GM18868 (cell line): ENCODE measurements at regions not wholly inside any gene's neighbourhood (a gene's known extent, or its start where the extent isn't known, plus 50 kb on each side); places are given as distances from the start of the nearest gene placed in this dataset.

ENCODE experiments used
- ATAC-seq: cut with Tn5 transposase; IDR thresholded peaks from one replicate; pipeline ENCODE4 v1.9.1; 2021; ENCODE audit warnings: mild to moderate bottlenecking, moderate library complexity; ENCODE audit not compliant: unreplicated experiment

DNA sequence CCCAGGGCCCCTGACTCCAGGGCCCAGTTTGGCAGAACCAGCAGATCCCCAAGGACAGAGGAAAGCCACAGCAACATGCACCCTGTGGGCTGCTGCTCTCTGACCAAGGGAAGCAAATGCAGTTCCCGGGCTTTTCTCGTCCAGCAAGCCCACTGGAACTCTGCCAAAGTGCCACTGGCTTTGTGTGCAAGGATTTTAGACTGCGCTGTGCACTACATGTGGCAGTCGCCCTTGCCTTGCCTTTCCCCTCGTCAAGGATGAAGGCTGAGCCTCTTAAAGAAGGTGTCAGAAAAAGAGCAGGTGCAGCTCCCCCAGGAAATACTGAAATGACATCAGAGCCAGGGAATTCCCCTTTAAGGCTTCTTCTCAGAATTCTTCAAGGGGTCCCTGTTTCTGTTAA lies 199.2 kb downstream of the TFCP2L1 start:
- ATAC-seq = peak; percentile 40

DNA sequence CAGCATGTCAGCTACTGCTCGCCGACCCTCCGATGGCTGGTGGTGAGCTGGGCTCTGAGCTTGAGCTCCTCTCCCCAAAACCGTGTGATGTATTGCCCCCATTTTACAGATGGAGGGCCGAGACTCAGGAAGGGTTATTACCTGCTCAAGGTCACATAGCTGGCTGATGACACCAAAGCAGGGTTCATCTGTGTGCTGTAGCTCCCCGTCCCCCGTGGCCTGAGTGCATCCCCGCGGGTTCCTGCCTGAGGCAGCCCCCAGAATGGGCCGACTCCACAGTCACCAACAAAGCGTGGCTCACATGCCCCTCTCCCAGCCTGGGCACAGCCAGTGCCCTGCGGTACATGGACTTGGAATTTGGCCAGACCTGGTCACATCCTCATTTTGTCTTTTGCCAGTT lies 198.6 kb downstream of the TFCP2L1 start:
- ATAC-seq = no peak

DNA sequence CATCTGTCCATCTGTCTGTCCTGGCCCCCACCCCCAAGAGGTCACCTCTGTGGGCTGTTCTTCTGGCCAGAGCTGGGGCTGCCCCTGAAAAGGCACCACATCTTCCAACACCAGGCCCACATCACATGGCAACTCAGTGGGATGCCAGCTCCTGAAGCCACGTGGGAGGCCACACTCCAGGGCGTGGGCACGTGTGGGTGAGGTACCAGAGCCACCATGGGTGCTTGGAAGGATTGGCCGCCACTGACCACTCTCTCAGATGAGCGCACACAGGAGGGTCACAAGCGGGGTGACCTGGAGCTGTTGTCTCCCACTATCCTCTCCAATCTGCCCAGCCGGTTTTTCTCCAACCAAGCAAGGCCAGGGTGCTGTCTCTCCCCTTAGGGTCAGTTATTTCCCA lies 197.9 kb downstream of the TFCP2L1 start:
- ATAC-seq = no peak

DNA sequence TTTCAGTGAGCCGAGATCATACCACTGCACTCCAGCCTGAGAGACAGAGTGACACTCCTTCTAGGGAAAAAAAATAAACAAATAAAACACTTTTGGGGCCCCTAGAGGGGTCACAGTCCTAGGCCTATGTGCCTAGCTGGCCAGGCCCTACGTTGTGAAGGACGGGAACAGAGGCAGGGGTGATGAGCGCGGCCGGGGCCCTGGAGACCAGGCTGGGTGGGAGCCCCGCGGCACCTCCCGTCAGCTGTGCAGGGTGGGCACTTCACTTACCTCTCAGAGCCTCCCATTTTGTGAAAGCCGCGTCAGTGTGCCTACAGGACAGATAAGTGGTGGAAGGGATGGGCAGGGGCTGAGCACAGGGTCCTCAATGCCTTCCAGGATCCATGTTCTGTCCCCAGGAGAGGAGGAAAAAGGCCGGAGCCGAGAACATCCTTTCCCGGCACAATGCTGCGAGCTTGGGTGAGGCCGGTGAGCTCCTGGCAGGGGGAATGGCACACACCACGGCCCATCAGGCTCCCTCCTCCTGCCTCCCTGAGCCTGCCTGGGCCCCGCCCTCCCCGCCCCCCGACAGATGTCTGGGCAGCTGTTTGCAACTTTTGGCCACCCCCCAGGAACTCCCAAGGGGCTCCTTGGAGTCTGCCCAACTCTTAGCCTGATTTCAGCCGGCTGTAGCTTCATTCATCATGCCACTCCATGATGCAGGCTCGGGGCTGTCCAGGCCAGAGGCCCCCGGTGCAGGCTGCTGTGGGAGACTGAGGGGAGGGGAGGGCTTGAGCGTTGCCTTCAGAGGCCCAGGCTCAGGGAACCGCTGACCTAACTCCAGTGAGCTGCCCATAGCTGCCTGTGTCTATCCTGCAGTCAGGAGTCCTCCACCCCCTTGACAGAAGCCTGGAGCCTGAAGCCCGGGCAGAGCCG lies 196.5 kb downstream of the TFCP2L1 start:
- ATAC-seq = no peak

DNA sequence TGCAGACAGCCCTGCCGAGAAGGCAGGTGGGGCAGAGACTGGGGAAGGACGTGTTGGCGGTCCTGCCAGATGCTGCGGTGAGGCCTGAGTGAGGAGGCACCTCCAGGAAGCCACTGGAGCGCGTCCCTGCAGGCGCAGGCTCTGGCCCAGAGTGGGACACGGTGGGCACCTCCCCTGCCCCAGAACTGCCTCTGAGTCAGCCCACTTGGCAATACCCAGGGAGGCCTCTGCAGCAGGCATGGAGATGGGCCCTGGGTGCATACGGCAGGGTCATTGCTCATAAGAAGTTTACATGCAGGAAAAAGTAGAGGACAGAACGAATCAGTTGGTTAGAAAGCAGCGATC lies 195.9 kb downstream of the TFCP2L1 start:
- no peak for ATAC-seq

DNA sequence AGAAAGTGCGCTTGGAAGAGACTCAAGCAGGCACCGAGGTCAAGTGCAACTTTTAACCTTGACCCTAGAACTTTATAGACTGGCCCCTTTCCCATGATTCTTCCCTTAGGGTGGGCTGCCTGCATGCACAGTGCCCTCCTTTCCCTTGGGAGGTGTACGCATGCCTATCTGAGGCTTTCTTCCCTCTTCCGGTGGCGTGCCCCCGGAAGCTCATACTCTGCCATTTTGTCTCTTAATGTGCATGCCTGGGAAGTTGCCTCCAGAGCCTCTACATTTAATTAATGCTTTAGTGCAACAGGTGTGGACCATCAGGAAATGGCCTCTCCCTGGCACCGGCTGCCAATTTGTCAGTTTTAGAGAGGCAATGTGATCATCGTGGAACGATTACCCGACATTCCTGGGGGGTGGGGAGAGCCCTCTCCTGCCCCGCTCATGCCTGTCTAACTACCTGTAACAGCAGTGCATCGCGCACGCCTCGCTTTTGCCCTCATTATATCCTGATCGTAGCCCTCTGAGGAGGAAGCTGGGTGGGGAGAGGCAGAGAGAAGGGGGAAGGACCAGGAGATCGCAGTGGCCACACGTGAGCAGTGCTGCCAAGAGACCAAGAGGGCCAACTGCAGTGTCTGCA lies 194.8 kb downstream of the TFCP2L1 start:
- ATAC-seq = no peak

DNA sequence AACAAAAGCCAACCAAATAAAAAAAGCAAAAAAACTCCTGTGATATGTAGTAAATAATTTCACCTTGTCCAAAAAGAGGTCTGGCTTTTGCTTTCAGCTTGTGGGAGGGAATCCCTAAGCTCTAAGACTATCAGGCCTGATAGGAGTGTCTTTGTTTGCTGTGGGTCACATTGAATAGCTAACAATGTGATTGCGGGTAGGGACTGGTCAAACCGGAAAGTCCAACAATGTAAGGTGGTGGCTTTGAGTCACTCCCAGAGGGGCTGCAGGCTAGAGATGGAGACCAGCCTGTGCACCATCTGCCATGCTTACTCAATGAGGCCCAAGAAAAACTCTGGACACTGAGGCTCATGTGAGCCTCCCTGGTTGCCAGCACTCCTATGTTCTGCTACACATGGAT lies 192.9 kb downstream of the TFCP2L1 start:
- ATAC-seq = no peak

DNA sequence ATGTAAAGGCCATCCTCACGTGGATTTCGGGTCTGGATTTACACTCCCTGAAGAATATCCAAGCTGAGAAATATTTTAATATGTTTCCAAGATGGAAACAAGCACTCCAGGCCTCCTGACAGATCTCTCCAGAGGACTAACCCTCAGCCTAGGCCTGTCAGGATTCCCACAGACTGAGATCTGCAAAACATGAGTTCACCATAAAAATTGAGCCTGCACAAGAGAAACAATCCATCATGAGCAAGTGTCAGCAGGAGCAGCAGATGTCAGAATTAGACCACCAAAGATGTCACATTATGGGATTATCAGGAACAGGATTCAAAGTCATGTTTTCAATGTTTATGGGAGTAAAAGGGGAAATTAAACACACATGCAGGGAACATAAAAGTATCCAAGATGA lies 191.3 kb downstream of the TFCP2L1 start:
- ATAC-seq = no peak

DNA sequence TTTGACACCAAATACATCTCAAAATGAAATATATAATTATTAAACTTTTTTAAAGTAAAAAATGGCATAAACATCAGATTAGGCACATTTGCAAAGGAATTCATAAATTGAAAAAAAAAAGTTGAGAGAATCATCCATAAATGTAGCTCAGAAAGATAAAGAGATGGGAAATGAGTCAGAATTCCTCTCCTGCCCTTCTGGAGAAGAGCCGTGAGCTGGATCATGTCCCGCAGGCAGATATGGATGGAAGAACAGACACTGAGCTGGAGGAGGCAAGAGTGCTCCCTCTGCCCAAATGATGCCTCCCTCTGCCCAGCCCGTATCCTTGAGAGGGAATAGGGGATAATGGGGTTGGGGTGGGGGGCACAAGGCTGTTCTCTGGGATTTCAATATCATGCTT lies 190.9 kb downstream of the TFCP2L1 start:
- no peak for ATAC-seq

DNA sequence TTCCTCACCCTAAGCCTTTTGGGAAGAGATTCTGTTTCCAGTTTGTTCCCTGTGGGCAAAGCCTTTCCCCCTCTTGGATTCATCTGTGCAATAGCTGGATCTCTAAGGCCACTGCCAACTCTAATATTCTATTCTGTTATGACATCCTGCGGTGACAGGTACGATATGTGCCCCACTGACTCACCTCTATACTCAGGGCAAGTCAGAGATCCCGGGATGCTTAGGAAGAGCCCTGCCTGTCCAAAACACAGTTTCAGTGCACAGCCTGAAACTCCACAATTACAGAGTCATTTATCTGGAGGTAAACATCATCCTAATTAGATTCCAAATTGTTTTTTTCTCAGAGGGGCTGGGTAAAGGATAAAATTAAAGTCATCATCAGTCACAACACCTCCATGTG lies 190.2 kb downstream of the TFCP2L1 start:
- ATAC-seq = no peak

DNA sequence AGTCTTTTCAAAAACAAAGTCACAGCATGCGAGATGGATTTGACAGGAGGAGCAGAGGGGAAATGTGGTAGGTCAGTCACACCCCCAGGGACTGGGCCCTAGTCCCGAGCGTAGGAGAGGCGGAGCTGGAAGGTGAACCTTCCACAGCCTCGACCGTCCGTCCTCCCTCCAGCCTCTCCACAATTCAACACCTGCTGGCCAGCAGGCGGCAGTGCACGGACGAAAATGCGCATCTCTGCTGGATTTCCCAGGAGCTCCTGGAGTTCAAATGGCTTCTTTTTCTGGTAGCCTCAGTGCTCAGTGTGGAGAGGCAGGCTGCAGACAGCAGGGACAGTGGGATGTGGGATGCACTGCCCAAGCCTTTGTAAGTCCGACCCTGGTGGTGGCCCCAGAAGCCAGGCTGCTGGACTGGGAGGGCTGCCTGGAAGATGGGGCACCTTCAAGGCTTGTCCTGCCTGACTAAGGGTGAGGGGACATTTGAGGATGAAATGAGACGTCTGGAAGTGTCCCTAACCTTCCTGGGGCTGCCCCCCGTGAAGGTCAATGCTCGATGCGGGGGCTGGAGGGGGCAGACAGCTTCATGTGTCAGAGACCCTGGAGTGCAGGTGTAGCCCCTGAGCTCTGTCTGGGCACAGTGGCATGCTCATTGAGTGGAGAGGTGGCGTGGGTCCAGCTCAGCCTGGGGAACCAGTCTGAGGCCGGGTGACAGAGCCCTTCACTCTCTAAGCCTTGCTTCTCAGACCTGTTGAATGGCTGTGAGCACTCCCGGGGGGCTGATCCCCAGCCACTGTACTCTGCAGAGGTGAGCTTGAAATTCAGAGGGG lies 189.5 kb downstream of the TFCP2L1 start:
- ATAC-seq = peak; percentile 52

DNA sequence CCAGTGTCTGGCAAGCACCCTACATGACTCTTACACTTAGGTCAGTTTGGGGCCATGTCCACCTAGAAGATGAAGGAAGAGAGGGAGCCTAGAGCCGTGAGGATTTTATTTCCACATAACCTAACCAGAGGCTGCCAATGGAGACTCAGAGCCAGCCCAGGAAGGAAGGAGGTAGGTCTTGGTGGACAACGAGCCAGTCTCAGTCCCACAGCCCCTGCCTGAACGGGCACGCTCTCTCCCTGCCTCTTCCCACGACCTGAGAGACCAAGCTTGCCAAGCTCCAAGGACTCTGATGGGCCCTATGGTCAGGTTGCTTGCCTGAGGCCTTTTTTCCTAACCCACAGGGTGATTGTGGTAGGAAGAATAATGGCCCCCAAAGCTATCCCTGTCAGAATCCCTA lies 188.4 kb downstream of the TFCP2L1 start:
- ATAC-seq = no peak

DNA sequence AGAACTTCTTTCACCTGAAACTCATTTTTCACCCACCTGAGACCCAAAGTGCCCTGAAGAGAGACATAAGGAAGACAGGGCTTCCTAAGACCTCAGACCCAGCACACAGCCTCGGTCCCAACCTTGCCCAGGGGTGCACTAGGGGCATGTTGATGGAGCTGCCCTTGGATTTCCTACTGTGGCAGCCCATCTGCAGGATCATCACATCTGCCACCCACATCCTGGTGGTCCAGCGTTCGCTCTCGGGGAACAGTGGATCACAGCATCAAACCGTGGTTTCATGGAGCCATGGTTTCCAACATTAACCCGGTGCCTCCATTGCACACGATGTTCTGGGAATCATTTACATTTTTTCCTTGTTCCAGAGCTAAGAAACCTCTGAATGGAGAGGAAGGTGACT lies 186.4 kb downstream of the TFCP2L1 start:
- ATAC-seq = no peak

DNA sequence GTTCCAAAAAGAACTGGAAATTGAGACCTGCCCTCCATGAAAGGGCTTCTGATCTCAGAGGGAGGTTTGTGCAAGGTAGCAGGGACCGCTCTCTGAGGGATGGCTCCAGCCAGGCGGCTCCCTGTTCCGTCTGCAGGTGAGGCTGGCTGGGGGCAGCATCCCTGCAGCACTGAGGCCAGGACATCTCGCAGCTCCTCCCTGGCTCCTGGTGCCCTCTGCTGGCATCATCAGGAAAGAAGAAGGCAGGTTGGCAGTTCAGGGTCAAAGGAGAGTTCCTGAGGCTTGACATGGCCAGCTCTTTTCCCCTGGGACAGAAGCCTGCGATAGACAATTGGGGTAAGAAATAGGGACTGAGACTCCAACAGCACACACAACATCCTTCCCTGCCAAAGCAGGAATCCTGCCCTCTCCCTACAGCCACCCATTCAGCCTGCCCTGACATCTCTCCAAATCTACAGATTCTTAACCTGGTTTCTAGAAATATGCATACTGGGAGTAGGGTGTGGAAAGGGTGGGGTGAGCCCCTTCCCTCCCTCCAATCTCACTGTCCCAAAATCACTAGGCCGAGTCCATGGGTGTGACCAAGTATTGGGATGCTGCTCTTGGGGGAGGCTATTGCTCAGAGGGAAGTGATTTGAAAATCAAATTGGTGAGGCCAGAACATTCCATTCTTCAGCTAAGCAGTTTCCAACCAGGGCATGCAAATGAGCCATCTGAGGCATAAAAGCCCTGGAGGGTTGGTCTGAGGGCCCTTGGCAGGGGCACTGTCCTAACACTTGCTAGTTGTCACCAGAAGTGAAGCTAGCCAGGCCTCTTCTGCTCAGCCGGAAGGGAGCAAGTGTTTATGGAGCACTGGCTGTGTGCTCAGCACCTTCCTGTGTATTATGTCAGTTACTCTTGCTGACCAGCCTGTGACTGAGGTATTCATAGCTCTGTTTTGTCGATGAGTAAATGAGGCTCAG lies 185.4 kb downstream of the TFCP2L1 start:
- no peak for ATAC-seq

DNA sequence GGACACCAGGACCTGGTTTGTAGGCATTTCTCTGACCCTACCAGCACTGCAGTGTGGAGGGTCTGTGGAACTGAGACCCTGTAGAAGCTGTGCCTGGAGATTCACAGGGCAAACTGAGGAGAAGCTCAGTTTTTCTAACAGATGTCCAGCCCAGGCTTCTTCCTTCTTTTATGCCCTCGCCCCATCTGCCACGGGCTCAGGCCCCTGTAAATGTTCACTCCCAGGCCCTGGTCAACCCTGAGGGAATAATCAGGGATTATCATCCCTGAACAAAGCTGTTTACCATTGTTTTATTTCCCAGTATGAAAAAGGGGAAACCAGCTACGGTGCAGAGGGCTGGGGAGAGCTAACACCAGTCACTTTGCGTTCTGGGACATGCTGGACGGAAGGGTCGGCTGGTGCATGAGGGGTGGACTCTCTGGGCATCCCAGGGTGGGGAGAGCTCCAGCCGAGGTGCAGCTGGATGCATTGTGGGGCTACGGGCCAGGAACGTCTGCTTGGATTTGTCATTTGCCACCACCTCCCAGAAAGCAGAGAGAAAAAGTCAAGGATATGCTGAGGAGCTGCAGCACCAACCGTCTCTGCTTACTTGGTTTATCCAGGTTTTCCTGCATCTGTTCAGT lies 183.8 kb downstream of the TFCP2L1 start:
- no peak for ATAC-seq

DNA sequence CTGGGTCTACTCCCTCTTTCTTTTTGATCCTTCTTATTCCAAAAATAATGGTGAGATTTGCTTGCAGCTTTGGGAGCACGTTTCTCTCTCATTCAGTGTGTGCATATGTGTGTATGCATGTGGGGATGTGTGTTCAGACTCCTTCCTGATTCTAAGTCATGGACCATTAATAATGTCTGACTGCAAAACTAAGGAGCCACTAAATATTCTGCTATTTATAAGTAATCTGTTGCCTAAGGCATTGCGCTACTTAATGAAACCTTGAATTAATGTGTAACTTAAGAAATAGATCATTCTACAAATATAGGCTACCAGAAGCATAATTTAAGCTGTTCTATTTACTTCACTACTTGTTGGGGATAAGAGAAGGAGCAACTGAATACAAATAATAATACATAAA lies 182.1 kb downstream of the TFCP2L1 start:
- no peak for ATAC-seq

DNA sequence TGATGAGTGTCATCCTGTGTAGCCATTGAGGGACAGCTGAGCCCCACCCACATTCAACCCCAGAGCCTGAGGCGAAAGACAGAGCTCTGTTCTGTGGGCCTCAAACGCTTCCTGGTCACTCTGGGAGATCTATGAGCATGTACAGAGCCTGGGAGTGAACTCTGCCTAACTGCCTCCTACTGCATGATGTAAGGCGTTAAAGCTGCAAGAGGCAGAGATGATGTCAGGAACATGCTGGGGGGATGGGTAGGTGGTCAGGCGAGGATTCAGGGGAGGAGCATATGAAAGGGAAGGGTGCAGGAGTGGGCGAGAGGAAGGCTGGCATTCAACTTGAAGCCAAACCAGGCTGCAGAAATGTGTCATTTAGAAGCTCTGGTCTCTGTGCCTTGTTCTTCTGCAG lies 181.0 kb downstream of the TFCP2L1 start:
- ATAC-seq = no peak

DNA sequence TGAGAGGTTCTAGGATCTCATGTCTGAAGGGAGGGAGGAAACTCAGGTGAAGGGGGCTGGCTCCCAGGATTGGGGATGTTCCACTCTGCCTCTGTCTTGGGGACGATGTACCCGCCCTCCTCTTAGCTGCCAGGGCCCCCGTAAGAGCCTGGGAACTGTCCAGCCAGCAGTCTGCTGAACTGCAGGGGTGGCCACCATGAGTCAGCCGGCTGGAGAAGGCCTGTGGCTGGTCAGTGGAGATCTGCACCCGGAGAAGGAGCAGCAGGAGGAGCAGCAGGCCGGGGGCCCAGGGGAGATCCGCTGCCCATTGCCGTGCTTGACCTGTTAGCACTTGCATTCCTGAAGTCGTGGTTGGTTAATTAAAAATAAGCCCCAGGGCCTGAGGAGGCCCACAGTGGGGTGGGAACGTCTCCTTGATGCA lies 180.3 kb downstream of the TFCP2L1 start:
- ATAC-seq = no peak

DNA sequence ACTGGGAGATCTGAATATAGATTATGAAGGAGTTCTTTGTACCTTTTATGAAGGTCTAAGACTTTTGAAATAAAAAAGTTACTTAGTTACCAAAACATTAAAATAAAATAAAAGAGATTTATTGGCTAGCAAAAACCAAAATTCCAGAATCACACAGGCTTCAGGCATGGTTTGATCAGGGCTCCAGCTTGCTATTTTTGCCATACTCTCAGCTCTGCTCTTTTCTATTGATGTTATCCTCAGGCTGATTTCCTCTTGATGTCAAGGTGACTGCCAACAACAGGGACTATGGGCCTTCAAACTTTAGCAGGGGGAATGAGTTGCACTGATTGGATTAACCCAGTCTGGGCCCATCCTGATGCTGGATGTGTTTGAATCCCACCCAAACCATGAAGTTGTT lies 174.1 kb downstream of the TFCP2L1 start:
- no peak for ATAC-seq

DNA sequence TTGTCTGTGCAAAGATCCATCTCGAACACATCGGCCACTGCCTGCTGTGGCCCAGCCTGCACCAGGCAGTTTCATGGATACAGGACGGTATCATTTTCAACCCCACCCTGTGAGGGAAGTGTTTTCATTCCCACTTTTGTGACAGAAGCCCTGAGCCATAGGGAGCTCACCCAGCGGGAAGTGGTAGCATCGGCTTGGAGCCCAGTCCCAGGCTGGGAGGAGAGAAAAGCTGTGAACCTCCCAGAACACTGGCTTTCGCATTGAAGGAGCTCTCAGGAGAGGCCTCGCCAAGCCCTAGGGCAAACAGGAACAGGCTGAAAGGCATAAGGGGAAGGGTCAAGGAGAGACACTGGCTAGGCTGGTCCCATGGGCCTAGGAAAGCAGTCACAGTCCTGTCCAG lies 166.1 kb downstream of the TFCP2L1 start:
- no peak for ATAC-seq
